CD4-positive, alpha-beta T cell treated with Interleukin-21 for 1 hour (primary cell): ENCODE measurements at regions not wholly inside any gene's neighbourhood (a gene's known extent, or its start where the extent isn't known, plus 50 kb on each side); places are given as distances from the start of the nearest gene placed in this dataset.
"Not testable (repeated sequence)": the region's sequence is repeated elsewhere in the genome, so short reads cannot be mapped to it uniquely, and the experiment has no call there.

ENCODE experiments used
- DNase-seq: peaks from one replicate; pipeline ENCODE4 v3.0.0-alpha.2; 2020

DNA sequence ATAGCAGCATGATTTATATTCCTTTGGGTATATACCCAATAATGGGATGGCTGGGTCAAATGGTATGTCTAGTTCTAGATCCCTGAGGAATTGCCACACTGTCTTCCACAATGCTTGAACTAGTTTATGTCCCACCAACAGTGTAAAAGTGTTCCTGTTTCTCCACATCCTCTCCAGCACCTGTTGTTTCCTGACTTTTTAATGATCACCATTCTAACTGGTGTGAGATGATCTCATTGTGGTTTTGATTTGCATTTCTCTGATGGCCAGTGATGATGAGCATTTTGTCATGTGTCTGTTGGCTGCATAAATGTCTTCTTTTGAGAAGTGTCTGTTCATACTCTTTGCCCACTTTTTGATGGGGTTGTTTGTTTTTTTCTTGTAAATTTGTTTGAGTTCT is 54.0 kb upstream of the GPR89A start:
- DNase-seq = not testable (repeated sequence)

GRCh38 chr1:145545055-145545454 is 62.7 kb upstream of the GPR89A start:
- no peak for DNase-seq

DNA sequence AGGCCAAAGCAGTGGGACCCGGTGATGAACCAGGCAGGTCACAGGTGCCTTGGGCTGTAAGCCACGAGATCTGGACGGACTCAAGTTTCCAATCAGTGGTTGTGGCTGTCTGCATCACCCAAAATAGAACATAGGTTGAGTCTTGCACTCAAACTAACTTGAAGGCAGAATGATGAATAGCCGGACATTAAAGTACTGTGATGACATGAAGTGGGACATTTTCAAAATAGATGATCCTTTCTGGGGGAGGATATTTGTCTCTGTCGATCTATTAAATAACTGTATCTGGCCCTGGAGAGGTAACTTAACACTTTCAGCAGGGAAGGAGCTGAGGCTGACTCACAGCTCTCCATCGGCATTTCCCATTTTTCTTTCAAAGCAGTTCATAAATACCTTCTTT is 66.1 kb upstream of the GPR89A start:
- DNase-seq = not testable (repeated sequence)

DNA sequence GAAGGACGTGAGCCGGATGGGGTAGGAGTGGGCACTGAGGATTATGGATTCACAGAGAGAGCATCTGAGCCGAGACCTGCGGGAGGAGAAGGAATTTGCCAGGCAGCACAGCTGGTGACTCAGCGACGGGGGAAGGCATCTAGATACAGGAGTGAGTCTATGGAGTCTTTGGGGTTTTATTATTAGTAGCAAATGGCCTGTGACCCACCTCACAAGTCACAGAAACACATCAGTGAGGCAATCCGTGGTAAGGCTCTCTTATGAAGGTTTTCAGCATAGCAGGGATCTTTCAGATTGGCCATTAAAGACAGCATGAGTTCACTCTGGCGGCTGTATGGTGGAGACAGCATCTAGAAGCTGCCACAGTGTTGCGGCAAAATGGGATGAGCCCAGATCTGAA is 66.5 kb upstream of the GPR89A start:
- not testable (repeated sequence) for DNase-seq

- DNase-seq = not testable (repeated sequence)
Measured at GRCh38 chr1:145538118-145538882, 69.5 kb upstream of the GPR89A start.

DNA sequence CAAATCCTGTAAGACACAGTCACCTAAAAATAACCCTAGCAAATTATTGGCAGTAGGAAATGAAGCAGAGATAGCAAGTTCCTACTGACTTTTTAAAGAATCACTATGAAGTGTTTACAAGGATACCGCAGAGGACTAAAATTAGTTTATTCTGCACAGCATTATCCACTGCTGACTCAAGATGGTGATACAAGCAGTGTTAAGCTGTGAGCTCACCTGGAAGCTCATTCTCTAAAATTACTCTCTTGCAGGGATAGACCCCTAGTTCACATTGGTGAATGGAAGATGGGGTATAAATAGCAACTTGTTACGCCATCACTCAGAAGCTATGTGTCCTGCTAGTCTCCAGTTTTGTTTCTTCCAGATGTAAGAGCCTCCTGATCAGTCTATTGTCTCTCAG is 70.8 kb upstream of the GPR89A start:
- not testable (repeated sequence) for DNase-seq

- DNase-seq = not testable (repeated sequence)
Measured at GRCh38 chr1:145535461-145535860, 72.3 kb upstream of the GPR89A start.

- DNase-seq = not testable (repeated sequence)
Measured at GRCh38 chr1:145528068-145528564, 79.7 kb upstream of the GPR89A start.

DNA sequence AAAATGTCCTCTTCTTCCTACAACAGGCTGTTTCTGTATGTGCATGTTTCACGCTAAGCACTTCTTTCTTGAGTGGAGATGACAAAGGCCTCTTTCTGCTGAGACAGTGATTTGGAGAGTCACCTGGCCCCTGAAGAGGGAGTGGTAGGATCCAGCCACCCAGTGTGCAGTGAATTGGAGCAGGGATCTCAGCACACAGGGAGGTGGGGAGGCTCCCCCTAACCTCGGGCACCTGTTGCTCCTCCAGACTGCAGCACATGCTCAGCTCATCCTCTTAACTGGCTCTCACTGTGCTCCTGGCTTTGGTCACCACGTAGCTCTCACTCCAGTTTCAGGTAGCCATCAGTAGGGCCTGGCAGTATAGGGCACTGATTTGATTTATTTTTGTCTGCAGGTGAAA is 87.6 kb upstream of the GPR89A start:
- DNase-seq = not testable (repeated sequence)

GRCh38 chr1:145519302-145519701 is 88.5 kb upstream of the GPR89A start:
- not testable (repeated sequence) for DNase-seq

GRCh38 chr1:145513017-145513416 is 87.6 kb upstream of the NBPF20 start:
- peak; percentile 2 for DNase-seq

GRCh38 chr1:145508053-145508452 is 82.7 kb upstream of the NBPF20 start:
- DNase-seq = not testable (repeated sequence)

- not testable (repeated sequence) for DNase-seq
Measured at GRCh38 chr1:145505663-145506647, 80.6 kb upstream of the NBPF20 start.

- not testable (repeated sequence) for DNase-seq
Measured at GRCh38 chr1:145504834-145505413, 79.5 kb upstream of the NBPF20 start.

GRCh38 chr1:145504310-145504709 is 78.9 kb upstream of the NBPF20 start:
- DNase-seq = not testable (repeated sequence)

DNA sequence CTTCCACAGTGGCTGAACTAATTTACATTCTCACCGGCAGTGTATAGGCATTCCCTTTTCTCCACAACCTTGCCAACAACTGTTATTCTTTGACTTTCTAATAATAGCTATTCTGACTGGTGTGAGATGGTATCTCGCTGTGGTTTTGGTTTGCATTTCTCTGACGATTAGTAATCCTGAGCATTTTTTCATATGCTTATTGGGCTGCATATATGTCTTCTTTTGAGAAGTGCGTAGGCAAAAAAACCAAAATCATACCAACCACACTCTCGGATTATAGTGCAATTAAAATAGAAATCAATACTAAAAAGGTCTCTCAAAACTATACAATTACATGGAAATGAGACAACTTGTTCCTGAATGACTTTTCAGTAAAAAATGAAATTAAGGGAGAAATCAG is 74.8 kb upstream of the NBPF20 start:
- not testable (repeated sequence) for DNase-seq

- not testable (repeated sequence) for DNase-seq
Measured at GRCh38 chr1:145495077-145495871, 69.9 kb upstream of the NBPF20 start.

- DNase-seq = not testable (repeated sequence)
Measured at GRCh38 chr1:145488193-145488933, 63.0 kb upstream of the NBPF20 start.

GRCh38 chr1:145487156-145487555 is 61.8 kb upstream of the NBPF20 start:
- DNase-seq = not testable (repeated sequence)

DNA sequence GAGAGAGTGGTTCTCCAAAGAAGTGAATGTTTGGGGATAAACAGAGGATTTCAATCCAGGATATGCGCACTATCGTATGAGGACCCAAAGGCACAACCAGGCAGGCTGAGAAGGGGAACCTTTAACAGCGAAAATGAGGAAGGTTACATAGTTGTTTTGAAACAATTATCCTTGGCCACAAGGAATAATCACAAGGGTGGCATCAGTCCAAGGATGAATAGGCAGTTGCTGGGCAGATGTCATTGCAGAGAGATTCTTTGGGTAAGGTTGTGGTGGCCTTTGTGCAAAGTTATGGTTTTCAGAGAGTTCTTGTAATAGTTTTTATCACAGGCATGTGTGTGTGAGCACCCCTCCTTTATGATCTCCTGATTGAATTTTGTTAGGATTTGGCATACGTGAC is 58.9 kb upstream of the NBPF20 start:
- DNase-seq = not testable (repeated sequence)

GRCh38 chr1:145482214-145482860 is 56.9 kb upstream of the NBPF20 start:
- not testable (repeated sequence) for DNase-seq
